Astrocyte of the hippocampus (primary cell): ENCODE measurements at regions not wholly inside any gene's neighbourhood (a gene's known extent, or its start where the extent isn't known, plus 50 kb on each side); places are given as distances from the start of the nearest gene placed in this dataset.
"Not testable (repeated sequence)": the region's sequence is repeated elsewhere in the genome, so short reads cannot be mapped to it uniquely, and the experiment has no call there.

Experiments
- DNase-seq: peaks from one replicate; pipeline ENCODE4 v3.0.0; 2011; ENCODE audit warnings: low read depth, low spot score

DNA sequence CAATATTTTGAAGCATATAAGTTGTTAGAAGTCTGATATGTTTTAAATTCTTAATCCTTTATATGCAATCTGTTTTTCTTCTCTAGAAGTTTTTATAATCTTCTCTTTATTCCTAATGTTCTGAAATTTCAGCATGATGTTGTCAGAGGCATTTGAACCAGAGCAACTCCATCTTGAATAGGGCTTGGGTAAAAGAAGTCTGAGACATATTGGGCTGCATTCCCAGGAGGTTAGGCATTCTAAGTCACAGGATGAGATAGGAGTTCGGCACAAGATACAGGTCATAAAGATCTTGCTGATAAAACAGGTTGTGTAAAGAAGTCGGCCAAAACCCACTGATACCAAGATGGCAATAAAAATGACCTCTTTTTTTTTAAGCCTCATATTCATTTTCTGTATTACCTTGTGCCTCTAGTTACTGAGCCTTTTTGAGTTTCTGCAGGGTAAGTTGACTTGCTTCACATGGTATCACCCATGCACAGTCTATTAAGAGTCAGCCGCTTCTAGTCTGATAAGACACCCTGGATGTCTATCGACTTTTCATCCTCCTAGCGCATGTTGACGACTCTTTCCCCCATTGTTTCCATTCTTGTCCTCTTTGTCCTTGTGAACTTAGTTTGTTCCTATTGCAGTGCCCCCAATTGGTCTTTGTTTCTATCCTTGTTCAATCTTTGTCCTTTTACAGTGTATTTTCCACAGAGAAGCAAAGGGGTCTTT lies 80.8 kb upstream of the RNU6-1 start:
- no peak for DNase-seq

DNA sequence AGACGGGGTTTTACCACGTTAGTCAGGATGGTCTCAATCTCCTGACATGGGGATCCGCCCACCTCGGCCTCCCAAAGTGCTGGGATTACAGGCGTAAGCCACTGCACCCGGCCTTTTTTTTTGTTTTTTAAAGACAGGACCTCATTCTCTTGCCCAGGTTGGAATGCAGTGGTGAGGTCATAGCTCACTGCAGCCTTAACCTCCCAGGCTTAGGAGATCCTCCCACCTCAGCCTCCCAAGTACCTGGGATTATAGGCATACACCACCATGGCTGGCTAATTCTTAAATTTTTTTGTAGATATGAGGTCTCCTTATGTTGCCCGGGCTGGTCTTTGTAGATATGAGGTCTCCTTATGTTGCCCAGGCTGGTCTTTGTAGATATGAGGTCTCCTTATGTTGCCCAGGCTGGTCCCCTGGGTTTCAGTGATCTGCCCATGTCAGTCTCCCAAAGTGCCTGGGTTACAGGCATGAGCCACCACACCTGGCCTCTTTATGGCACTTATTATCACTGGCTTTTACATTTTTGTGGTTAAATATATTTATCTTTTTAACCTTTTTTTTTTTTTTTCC lies 82.3 kb upstream of the RNU6-1 start:
- DNase-seq: no peak

DNA sequence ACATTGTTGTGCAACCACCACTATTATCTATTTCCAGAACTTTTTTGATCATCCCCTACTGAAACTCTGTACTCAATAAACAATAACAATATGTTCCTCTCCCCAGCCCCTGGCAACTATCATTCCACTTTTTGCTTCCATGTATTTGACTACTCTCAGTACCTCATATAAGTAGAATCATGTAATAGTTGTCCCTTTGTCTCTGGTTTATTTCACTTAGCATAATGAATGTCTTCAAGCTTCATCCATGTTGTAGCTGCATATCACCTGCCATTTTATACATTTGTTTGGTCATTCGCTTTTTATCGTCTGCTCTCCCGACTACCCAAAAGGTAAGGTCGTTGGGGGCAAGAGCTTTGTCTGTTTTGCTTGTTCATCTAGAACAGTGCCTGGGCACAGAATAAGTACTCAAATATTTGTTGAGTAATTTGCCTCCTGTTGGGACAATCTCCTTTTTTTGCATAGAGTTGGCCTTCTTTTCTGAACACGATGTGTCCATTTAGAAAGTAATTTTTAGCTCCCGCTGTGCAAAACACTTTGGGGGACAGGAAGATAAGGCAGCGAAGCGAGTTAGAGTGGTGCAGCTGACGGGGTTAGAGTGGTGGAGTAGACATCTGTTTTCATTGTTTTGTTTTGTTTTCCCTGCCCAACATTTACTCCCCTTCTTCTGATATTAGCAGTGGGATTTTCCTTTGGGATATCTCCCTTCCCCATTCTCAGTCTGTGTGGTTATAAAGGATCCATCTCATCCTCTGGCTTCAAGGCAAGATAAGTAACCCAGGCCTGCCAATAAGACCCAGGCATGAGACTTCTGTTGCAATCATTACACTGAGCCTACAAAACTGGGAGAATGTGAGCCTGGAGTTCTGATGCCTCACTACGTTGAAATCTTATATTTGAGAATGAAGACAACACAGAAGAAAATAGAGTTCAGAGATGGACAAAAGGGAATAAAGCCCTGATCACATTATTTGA lies 83.4 kb upstream of the RNU6-1 start:
- DNase-seq: no peak

DNA sequence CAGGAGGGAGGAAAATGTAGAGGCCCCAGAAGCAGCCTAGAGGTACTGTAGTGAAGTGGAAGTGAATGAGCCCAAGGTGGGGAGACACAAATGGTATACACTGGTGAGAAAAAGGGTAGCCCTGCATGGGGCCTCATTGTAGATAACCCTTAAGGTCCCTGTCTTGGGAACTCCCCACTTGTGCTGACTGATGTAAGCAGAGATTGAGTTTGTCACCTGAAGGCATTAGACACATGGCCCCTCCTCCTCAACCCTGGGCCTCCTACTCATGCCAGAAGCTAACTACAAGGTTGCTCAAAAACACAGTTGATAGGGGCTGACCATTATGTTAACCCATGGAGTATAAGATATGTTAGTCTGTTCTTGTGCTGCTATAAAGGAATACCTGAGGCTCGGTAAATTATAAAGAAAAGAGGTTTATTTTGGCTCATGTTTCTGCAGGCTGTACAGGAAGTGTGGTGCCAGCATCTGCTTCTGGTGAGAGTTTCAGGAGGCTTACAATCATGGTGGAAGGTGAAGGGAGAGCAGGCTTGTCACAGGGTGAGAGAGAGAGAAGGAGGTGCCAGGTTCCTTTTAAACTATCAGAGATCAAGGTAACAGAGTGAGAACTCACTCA lies 84.6 kb upstream of the RNU6-1 start:
- no peak for DNase-seq

DNA sequence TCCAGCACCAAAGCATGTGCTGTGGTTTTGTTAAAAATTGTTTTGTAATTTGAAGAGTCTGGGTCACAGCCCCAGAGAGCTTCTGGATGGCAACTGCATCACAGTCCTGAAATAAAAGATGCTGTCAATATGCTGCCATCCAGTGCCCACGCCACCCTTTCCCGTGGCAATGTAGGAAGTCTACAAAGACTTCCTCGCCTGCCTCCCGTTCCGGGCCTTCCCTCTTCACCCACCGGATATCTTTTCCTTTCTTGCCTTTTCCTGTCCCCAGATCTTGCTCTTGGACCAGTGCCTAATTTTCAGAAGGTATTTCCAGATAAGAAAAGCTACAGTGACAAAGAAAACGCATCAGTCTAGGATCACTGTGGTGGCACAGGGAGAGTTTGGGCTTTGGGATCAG lies 85.3 kb upstream of the RNU6-1 start:
- DNase-seq: no peak

DNA sequence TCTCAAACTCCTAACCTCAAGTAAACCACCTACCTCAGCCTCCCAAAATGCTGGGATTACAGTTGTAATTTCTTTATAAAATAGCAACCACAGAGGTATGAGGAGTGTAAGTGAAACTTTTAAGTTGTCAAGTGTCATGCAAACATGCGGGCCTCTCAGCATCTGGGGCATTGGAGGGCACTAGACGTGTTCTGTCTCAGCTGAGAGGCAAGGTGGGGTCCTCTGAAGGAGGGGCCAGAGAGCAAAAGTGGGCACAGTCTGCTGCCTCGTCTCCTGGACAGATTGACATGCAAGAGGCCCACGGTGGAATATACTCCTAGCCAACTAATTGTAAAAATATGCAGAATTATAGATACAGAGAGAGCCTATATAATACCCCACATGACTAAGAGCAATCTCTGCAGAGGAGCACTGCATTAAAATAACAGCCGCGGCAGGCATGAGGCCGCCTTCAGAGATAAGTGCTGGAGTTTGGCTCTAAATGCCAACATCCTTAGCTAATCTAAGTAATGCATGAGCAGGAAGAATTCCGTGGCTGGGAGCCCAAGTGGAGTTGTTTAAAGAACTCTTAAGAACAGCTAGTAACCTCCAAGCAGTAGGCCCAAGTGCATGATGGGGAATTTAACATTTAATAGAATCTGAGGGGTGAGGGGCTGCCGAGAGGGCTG lies 87.8 kb upstream of the RNU6-1 start:
- peak; percentile 95 for DNase-seq

DNA sequence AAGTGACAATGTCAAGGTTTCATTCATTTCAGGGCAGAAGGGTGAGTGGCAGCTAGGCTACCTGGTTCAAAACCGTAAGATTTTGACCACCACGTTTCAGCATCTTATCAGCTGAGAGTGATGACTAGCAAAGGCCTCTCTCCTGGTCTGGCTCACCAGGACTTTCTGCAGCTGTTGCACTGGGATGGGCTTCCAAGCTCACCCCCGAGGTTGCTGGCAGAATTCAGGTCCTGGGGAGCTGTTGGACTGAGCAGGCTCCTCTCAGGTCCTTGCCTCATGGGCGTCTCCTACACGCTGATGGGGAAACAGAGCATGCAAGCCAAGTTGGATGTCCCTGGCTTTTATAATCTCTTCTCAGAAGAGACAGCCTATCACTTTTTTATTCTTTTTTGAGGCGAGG lies 88.8 kb upstream of the RNU6-1 start:
- DNase-seq: no peak

DNA sequence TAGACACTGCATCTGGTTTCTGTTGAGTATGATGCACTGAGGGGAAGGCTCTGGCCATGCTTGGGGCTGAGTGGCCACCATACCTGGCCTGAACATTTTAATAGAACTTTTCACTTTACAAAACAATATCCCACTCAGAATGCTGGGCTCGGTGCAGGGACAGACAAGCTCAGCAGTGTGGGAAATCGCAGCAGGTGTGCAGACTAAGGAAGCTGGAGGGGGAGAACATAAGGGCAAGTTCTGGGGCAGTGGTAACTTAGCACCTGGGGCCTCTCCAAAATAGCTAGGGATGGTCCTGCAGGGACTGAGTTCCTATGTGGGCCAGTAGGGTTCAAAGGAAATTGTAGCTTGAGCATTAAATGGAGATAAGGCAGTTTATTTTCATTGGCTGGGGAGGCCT lies 90.9 kb upstream of the RNU6-1 start:
- no peak for DNase-seq

DNA sequence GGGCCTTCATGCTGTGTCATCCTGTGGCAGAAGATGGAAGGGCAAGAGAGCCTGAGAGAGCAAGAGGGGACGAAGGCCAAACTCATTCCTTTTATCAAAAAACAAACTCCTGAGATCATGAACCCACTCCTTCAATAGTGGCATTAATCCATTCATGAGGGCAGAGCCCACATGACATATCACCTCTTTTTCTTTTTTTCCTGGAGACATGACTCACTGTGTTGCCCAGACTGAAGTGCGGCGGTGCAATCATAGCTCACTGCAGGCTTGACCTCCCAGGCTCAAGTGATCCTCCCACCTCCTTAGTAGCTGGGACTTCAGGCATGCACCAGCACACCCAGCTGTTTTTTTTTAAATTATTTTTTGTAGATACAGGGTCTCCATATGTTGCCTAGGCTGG lies 92.0 kb upstream of the RNU6-1 start:
- peak; percentile 34 for DNase-seq

DNA sequence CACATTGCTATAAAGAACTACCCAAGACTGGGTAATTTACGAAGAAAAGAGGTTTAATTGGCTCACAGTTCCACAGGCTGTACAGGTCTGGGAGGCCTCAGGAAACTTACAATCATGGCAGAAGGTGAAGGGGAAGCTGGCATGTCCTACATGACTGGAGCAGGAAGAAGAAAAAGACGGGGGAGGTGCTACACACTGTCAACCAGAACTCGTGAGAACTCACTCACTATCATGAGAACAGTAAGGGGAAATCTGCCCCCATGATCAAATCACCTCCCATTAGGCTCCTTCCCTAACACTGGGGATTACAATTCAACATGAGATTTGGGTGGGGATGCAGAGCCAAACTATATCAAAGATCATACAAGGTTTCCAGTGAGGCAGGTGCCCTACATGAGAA lies 94.3 kb upstream of the RNU6-1 start:
- not testable (repeated sequence) for DNase-seq

DNA sequence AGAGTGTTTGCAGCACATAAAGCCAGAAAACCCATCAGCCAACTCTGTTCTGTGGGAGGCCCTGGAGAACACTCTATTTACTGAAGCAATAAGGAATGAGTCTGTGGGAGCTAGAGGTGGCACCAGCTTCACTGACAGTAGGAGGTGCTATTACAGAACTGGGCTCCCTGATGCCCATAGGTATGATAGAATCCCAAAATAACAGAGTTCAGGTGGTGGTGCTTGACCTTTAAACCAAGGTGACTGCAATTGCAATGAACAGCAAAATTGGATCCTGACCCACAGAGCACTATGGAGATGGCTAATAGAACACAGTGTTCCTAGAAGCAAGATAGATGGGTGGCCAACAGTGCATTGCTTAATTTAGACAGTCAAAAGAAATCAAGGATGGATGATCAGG lies 95.4 kb upstream of the RNU6-1 start:
- DNase-seq: no peak

DNA sequence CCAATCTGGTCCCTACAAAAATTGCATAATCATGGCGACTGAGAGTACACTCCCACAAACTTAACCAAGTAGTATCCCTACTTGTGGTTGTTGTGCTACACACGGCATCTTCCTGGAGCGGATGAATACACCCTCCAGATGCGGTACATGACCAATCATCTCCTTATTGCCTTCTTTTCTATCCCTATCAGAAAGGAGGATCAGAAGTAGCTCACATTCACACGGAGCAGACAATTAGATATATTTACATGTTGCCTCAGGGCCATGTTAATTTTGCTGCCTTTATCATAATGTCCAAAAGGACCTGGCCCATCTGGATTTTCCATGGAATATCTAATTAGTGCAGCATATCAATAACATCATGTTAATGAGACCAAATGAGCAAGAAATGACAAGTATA lies 96.4 kb upstream of the RNU6-1 start:
- no peak for DNase-seq

DNA sequence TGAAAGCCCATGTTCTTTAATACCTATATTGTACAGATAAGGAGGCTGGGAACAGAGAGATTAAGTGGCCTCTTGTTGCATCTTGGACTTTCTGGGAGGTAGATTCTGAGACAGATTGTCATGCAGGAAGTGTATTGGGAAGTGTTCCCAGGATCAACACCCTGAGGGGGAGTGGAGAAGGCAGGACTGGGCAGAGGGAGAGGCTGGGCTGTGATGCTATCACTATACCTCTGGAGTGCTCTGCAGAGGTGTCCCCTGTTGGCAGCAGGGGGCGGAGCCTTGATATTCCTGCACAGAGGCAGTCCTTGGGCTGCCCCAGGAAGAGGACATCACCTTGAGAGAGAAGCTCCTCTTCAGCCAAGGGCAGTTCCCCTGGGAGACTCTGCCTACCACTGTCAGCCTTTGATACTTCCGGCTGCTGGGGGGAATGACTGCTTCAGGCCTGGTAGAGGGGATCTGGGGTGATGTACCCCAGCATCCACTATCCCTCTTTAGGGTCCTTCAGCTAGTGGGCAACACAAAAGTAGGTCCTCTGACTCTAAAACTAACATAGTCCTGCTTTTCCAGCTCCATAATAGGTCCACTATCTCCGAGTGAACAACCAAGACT lies 97.4 kb upstream of the RNU6-1 start:
- no peak for DNase-seq

DNA sequence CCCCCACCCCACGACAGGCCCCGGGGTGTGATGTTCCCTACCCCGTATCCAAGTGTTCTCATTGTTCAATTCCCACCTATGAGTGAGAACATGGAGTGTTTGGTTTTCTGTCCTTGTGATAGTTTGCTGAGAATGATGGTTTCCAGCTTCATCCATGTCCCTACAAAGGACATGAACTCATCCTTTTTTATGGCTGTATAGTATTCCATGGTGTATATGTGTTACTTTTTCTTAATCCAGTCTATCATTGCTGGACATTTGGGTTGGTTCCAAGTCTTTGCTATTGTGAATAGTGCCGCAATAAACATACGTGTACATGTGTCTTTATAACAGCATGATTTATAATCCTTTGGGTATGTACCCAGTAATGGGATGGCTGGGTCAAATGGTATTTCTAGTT lies 99.3 kb upstream of the RNU6-1 start:
- DNase-seq: not testable (repeated sequence)

DNA sequence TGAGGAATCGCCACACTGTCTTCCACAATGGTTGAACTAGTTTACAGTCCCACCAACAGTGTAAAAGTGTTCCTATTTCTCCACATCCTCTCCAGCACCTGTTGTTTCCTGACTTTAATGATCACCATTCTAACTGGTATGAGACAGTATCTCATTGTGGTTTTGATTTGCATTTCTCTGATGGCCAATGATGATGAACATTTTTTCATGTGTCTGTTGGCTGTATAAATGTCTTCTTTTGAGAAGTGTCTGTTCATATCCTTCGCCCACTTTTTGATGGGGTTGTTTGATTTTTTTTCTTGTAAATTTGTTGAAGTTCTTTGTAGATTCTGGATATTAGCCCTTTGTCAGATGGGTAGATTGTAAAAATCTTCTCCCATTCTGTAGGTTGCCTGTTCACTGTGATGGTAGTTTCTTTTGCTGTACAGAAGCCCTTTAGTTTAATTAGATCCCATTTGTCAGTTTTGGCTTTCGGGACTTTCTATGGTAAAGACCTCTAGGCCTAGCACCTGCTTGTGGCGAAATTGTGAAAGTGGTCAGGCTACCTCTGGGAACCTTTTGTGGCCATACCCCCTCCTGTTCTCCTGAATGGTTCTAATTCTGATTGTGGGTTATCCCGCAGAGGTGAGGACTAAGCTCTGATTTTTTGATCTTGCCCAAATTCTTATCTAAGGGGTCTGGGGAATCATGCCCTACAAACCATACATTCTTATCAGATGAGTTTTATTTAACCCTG lies 99.9 kb upstream of the RNU6-1 start:
- not testable (repeated sequence) for DNase-seq

DNA sequence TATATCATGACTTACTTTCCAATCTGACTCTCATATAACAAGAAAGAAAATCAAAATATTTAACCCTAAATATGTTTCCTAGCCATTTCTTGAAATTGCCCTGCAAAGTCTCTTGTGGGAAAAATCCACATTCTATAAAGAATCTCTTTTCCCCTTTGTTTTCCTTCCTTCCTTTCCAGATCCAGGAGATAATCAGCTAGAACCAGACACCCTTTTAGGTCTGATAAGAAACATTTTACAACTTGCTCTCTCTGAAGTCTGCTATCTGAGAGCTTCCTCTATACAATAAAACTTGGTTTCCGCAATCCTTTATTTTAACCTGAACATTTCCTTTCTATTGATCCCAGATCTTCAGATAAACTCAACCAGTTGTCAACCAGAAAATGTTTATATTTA lies 100.5 kb upstream of the RNU6-1 start:
- DNase-seq: no peak

DNA sequence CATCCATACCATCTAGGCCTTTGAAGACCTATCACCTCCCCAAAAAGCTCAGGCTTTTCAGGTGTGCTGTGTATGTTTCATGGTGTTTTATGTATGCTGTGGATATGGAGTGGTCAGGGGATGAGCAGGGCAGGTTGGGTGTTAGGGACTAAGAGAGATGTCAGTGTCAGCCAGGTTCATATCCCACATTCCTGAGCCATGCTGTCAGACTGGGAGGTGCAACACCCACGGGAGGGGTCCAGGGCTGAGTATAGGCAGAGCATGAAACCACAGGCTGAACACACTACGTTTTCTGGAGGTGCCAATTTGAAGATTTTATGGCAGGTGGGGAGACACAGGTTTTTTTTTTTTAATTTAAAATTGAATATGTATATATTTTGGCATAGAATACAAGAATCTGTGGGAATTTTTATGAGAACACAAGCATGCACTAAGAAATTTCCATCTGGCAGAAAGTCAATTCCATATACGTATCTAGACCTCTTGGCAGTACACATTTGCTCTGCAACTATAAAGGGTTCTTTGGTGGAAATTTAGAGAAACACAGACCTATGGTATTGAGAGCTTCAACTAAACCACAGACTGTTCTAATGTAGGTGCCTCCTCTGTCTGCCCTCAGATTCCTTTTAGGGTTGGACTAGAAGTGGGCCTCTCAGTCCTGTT lies 101.9 kb upstream of the RNU6-1 start:
- peak; percentile 58 for DNase-seq

DNA sequence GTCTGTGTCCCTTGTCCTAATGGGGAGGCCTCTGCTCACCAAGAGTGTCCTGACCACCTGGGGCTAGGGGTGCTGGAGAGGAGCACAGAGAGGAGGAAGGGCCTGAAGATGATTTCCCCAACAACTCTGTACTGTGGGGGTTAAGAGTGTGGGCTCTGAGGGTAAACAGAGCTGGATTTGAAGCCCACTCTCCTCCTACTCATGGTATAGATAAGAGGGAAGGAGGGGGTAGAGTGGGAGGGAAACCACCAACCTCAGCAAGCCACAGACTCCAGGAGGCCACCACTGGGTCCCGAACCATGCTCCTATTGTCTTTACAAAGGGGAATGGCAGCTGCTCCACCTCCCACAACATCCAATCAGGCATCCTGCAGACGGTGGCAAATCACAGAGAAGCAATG lies 103.6 kb upstream of the RNU6-1 start:
- no peak for DNase-seq

DNA sequence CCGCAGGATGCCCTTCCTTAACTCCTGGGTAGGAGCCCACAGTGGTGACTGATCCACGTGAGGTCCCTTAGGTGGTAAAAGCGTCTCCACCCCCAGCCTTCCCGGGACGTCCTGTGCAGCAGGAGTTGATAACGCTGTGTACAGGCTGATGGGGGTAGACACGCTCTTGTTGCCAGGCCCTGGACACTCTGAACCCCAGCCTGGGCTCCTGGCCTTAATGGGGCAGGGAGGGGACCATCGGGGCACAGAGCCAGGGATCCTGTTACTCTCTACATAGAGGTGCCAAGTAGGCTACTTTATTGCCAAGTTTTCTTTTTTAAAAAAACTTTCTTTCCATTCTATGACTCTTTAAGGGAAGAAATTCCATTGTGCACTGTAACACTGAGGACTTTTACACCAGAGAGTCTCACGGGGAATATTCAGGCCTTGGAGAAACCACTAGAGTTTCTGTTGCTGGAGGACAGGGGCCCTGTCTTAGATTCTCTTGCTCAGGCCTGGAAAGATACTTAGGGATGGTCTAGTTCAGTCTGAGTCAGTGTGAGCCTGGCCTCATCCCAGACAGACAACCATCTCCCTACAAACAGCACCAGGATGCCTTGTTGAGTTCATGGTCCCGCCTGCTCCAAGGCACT lies 104.3 kb upstream of the RNU6-1 start:
- DNase-seq: no peak
